Mesothelial cell of epicardium (in vitro differentiated cells): ENCODE measurements at regions not wholly inside any gene's neighbourhood (a gene's known extent, or its start where the extent isn't known, plus 50 kb on each side); places are given as distances from the start of the nearest gene placed in this dataset.

ENCODE experiments used
- DNase-seq, 2 experiments: peaks; one replicate each; pipeline ENCODE4 v3.0.0; 2021; ENCODE audit warnings: low spot score in 2 of 2; ENCODE audit not compliant: unreplicated experiment in 2 of 2
- H3K27ac Mint-ChIP-seq: 2 replicates; pipeline ENCODE4 v1.8.0; 2021; ENCODE audit warnings: mixed read lengths
- H3K27me3 Mint-ChIP-seq: 2 replicates; pipeline ENCODE4 v1.8.0; 2021; ENCODE audit warnings: low read depth, mixed read lengths
- H3K36me3 Mint-ChIP-seq: 2 replicates; pipeline ENCODE4 v1.8.0; 2021; ENCODE audit warnings: mixed read lengths
- H3K4me1 Mint-ChIP-seq: 2 replicates; pipeline ENCODE4 v1.8.0; 2021; ENCODE audit warnings: mixed read lengths
- H3K4me3 Mint-ChIP-seq: 2 replicates; pipeline ENCODE4 v1.8.0; 2021; ENCODE audit warnings: mild to moderate bottlenecking, moderate library complexity, mixed read lengths
- H3K9me3 Mint-ChIP-seq: 2 replicates; pipeline ENCODE4 v1.8.0; 2021; ENCODE audit warnings: mixed read lengths
- TF ChIP-seq, protein P1 (sequence below): fragments of 200-600 bp; sonication (generic); IDR thresholded peaks from one replicate; pipeline ENCODE4 v1.5.0; 2021; ENCODE audit warnings: antibody characterized with exemption; ENCODE audit not compliant: unreplicated experiment

DNA sequence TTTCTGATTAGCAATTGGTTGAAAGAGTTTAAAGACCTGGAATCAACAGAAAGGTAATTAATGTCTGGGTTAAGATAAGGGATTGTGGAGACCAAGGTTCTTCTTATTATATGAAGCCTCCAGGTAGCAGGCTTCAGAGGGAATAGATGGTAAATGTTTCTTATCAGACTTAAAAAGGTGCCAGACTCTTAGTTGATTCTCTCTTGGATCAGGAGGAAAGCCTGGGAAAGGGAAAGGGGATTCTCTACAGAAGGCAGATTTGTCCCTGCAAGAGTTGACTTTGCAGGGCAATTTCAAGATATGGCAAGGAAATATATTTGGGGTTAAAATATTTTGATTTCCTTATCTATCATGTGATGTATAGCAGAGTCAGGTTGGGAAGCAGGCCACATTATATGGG is 153.1 kb upstream of the ARL4C start:
- Mint-ChIP-seq H3K27ac (no peak overlapping the region), H3K9me3 (peaks cover 5% of the 10 kb centered on the region)

DNA sequence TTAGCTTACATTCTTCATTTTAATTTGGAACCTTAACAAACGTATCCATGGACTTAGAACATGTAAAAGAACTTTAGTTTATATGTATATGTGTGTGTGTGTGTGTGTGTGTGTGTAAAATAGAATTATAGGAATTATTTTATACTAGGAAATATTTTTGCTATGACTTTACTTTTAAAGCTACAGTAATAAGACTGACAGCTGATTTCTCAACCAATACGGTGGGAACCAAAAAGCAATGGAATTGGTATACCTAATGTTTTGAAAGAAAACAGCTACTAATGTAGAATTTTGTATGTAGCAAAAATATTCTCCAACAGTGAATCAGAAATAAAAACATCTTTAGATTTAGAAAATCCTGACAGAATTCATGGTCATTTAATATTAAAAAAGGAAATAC is 146.5 kb upstream of the ARL4C start:
- Mint-ChIP-seq H3K4me1 (no peaks in the 10 kb centered on the region), H3K9me3 (peaks cover 21% of the 10 kb centered on the region), H3K27me3 (no peaks in the 10 kb centered on the region), H3K27ac (no peak overlapping the region), H3K4me3 (no peak overlapping the region), H3K36me3 (no peaks in the 10 kb centered on the region)
- TF ChIP-seq, protein P1, sequence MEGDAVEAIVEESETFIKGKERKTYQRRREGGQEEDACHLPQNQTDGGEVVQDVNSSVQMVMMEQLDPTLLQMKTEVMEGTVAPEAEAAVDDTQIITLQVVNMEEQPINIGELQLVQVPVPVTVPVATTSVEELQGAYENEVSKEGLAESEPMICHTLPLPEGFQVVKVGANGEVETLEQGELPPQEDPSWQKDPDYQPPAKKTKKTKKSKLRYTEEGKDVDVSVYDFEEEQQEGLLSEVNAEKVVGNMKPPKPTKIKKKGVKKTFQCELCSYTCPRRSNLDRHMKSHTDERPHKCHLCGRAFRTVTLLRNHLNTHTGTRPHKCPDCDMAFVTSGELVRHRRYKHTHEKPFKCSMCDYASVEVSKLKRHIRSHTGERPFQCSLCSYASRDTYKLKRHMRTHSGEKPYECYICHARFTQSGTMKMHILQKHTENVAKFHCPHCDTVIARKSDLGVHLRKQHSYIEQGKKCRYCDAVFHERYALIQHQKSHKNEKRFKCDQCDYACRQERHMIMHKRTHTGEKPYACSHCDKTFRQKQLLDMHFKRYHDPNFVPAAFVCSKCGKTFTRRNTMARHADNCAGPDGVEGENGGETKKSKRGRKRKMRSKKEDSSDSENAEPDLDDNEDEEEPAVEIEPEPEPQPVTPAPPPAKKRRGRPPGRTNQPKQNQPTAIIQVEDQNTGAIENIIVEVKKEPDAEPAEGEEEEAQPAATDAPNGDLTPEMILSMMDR, result no peak
- no peak for DNase-seq

More for the DNA sequence above, 153.1 kb upstream of the ARL4C start:
- Mint-ChIP-seq H3K4me1 (no peaks in the 10 kb centered on the region), H3K36me3 (no peaks in the 10 kb centered on the region), H3K4me3 (no peak overlapping the region), H3K27me3 (peaks cover 12% of the 10 kb centered on the region)
- TF ChIP-seq, protein P1, result no peak
- no peak for DNase-seq

DNA sequence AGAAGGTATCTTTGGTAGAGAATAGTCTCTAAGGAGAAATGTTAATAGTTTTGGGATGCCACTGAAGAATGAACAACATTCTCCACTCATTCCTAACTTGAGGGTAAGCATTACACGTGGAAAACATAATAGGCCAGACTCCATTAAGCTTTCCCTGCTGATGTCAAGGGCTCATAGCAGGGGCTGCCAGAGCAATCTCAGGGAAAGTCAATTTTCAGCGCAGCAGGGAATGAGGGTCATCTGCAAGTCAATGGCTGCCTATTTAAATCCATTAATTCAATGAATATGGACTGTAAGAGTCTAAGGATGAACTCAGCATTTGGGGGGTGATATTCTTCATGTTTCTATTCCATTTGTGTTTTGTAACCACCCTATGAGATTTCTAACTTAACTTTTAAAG is 144.2 kb upstream of the ARL4C start:
- peaks cover under 1% of the 10 kb centered on the region for H3K36me3 Mint-ChIP-seq
- DNase-seq, result no peak
- no peaks in the 10 kb centered on the region for H3K4me1 Mint-ChIP-seq
- no peak overlapping the region for H3K4me3 Mint-ChIP-seq
- H3K27ac Mint-ChIP-seq, result no peak overlapping the region
- H3K27me3 Mint-ChIP-seq, result peaks cover 2% of the 10 kb centered on the region
- peaks cover 26% of the 10 kb centered on the region for H3K9me3 Mint-ChIP-seq
- TF ChIP-seq, protein P1, result no peak

DNA sequence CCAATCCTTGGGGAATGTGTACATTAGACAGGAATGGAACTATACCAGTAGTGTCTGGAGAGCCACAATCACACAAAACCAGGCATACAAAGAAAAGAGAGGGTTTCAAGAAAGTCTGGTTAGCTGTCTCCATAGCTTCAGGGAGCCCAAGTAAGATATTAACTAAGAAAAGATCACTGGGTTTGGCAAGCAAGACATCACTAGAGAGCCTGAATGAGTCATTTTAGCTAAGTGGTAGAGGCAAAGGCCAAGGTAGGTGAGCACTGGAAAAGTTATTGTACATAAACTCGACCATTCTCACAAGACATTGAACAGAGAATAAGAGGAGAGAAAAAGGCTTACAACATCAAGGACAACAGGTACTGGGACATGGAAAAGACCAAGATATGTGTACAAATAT is 143.8 kb upstream of the ARL4C start:
- TF ChIP-seq, protein P1, result no peak
- peaks cover 2% of the 10 kb centered on the region for H3K27me3 Mint-ChIP-seq
- H3K4me1 Mint-ChIP-seq, result no peaks in the 10 kb centered on the region
- H3K9me3 Mint-ChIP-seq, result peaks cover 30% of the 10 kb centered on the region
- peaks cover 3% of the 10 kb centered on the region for H3K36me3 Mint-ChIP-seq
- DNase-seq, result no peak
- H3K27ac Mint-ChIP-seq, result no peak overlapping the region
- H3K4me3 Mint-ChIP-seq, result no peak overlapping the region

DNA sequence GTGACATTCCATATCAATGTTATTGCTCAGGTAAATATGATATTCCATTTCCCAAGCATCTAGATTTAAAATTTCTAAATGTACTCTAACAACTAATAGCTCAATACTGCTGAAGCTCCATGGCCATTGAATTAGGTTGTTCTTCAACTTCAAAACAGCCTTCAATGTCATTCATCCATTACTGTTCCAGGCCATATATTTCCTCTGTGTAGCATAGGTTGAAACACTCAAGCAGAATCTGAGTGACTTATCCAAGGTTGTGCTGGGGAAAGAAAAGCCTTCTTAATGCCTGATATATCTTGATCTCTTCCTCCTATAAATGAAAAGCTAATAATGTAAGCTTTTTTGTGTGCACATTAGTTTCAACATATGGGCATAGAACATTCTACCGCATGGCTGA is 142.1 kb upstream of the ARL4C start:
- Mint-ChIP-seq H3K4me1 (peaks cover 6% of the 10 kb centered on the region), H3K27me3 (peaks cover 2% of the 10 kb centered on the region), H3K4me3 (no peak overlapping the region), H3K27ac (no peak overlapping the region), H3K9me3 (peaks cover 25% of the 10 kb centered on the region), H3K36me3 (peaks cover 3% of the 10 kb centered on the region)
- TF ChIP-seq, protein P1, result no peak
- DNase-seq, result no peak

DNA sequence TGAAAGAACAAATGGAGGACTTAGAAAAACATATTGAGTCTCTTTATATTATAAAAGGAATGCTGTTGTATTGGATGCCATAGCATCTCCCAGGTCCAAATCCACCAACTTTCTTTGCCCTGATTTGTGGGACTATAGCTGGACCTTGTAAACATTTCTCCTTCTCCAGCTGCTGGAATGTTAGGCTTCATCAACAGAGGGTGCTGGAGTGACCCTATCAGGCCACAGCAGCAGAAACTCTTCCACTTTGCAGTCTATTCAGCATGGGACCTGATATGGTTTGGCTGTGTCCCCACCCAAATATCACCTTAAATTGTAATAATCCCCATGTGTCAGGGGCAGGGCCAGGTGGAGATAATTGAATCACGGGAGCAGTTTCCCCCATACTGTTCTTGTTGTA is 138.4 kb upstream of the ARL4C start:
- peaks cover 9% of the 10 kb centered on the region for H3K9me3 Mint-ChIP-seq
- H3K4me1 Mint-ChIP-seq, result peaks cover 31% of the 10 kb centered on the region
- H3K4me3 Mint-ChIP-seq, result no peak overlapping the region
- H3K27me3 Mint-ChIP-seq, result peaks cover 21% of the 10 kb centered on the region
- H3K36me3 Mint-ChIP-seq, result peaks cover 3% of the 10 kb centered on the region
- DNase-seq, result no peak
- no peak overlapping the region for H3K27ac Mint-ChIP-seq
- TF ChIP-seq, protein P1, result no peak
